HepG2 (cell line): ENCODE measurements at regions not wholly inside any gene's neighbourhood (a gene's known extent, or its start where the extent isn't known, plus 50 kb on each side); places are given as distances from the start of the nearest gene placed in this dataset.

Source experiments
- ATAC-seq: fragments of 200-7000 bp; cut with Tn5 transposase; 3 replicates; pipeline ENCODE4 v1.9.1; 2020; ENCODE audit warnings: mild to moderate bottlenecking, moderate library complexity
- BruUV-seq: library from RNA; stranded (reverse); fragments of 400-500 nt; replicated peaks from 2 replicates; lab custom pipeline; 2021; lab: Mats Ljungman, UMichigan
- CTCF ChIA-PET: fragments of 300-600 bp; formaldehyde crosslinking; extraction: SDS; loops from one replicate; lab custom pipeline; 2021; ENCODE audit warnings: low total read pairs, inconsistent platforms, low intra/inter-chr PET ratio; lab: Yijun Ruan, JAX
- POLR2A ChIA-PET: fragments of 350-600 bp; sonication (Branson Sonifier 250); formaldehyde crosslinking; loops from one replicate; lab custom pipeline; 2020; ENCODE audit warnings: antibody characterized with exemption, inconsistent platforms; lab: Yijun Ruan, JAX
- DNase-seq: peaks from one replicate; pipeline ENCODE4 v3.0.0-alpha.2; 2015; ENCODE audit warnings: low spot score
- FAIRE-seq: peaks from 3 replicates; lab custom pipeline; 2011; peaks lifted over from hg19 to GRCh38; lab: Jason Lieb, UNC
- H2AFZ ChIP-seq: one replicate; pipeline ENCODE4 v1.6.1; 2011; ENCODE audit warnings: low read length, inconsistent platforms
- H3K27ac ChIP-seq: fragments of 300-600 bp; 3 replicates; pipeline ENCODE4 v1.8.0; 2011; ENCODE audit warnings: mixed run types, mild to moderate bottlenecking, mixed read lengths, low read length, inconsistent platforms; ENCODE audit not compliant: insufficient read depth; ENCODE audit errors: extremely low read length
- H3K27me3 ChIP-seq, 2 experiments: fragments of 200-600 bp in 1 of 2; 2 replicates in 1 of 2; 3 replicates in 1 of 2; pipeline versions ENCODE4 v1.6.0 to v1.8.0; 2011; ENCODE audit warnings: low read length in 2 of 2, mild to moderate bottlenecking in 2 of 2, moderate library complexity in 2 of 2, inconsistent platforms in 1 of 2; ENCODE audit not compliant: insufficient read depth in 2 of 2, control insufficient read depth in 1 of 2
- H3K36me3 ChIP-seq, 2 experiments: fragments of 200-600 bp in 1 of 2; replicated peaks in 1 of 2; 2 replicates in 1 of 2; 3 replicates in 1 of 2; pipeline versions ENCODE4 v1.5.1 to v1.8.0; 2011; ENCODE audit warnings: low read length in 2 of 2, inconsistent platforms in 1 of 2; ENCODE audit not compliant: insufficient read depth in 2 of 2, control insufficient read depth in 1 of 2
- H3K4me1 ChIP-seq: 2 replicates; pipeline ENCODE4 v1.5.1; 2012; ENCODE audit warnings: low read length, inconsistent platforms; ENCODE audit not compliant: insufficient read depth
- H3K4me2 ChIP-seq: 2 replicates; pipeline ENCODE4 v1.6.0; 2011; ENCODE audit warnings: low read depth, low read length, inconsistent platforms
- H3K4me3 ChIP-seq, 3 experiments: fragments of 200-600 bp in 1 of 3; sonication (generic), shearing (Covaris generic) in 1 of 3; replicated peaks in 1 of 3; 2 replicates each; pipeline ENCODE4 v1.5.1; 2011 to 2016; ENCODE audit warnings: low read length in 3 of 3, inconsistent platforms in 2 of 3, low read depth in 2 of 3, mild to moderate bottlenecking in 2 of 3, control low read depth in 1 of 3, mixed read lengths in 1 of 3; ENCODE audit not compliant: insufficient read depth in 1 of 3
- H3K79me2 ChIP-seq: one replicate; pipeline ENCODE4 v1.6.1; 2011; ENCODE audit warnings: low read length, inconsistent platforms; ENCODE audit not compliant: insufficient read depth
- H3K9ac ChIP-seq: 2 replicates; pipeline ENCODE4 v1.6.0; 2011; ENCODE audit warnings: mild to moderate bottlenecking, low read depth, low read length, inconsistent platforms; ENCODE audit not compliant: insufficient read depth
- H3K9me3 ChIP-seq: 2 replicates; pipeline ENCODE4 v1.5.1; 2012; ENCODE audit warnings: mild to moderate bottlenecking, low read length
- H4K20me1 ChIP-seq: 2 replicates; pipeline ENCODE4 v1.6.0; 2011; ENCODE audit warnings: inconsistent platforms, mild to moderate bottlenecking, low read length, moderate library complexity; ENCODE audit not compliant: insufficient read depth
- CCAR2 ChIP-seq: fragments of 200-400 bp; formaldehyde crosslinking; optimal IDR thresholded peaks from 2 replicates; pipeline ENCODE3; 2018; ENCODE audit warnings: low read depth, mild to moderate bottlenecking, low read length, moderate library complexity
- ELF1 ChIP-seq: sonication (generic); formaldehyde crosslinking; IDR thresholded peaks from 2 replicates; pipeline ENCODE4 v1.4.0; 2020; ENCODE audit warnings: missing genetic modification reagents
- ERF ChIP-seq: IDR thresholded peaks from 2 replicates; pipeline ENCODE4 v1.6.1; 2018; ENCODE audit warnings: missing biosample characterization, missing genetic modification reagents
- HMG20B ChIP-seq: conservative IDR thresholded peaks from 2 replicates; pipeline ENCODE4 v1.6.1; 2016; ENCODE audit warnings: missing genetic modification reagents, missing compliant biosample characterization
- MEIS2 ChIP-seq: sonication (generic); formaldehyde crosslinking; IDR thresholded peaks from 2 replicates; pipeline ENCODE4 v1.9.0; 2021; ENCODE audit warnings: mild to moderate bottlenecking, missing genetic modification reagents
- NFKBIZ ChIP-seq: IDR thresholded peaks from 2 replicates; pipeline ENCODE4 v1.6.1; 2018; ENCODE audit warnings: missing genetic modification reagents, missing compliant biosample characterization
- PAX8 ChIP-seq: sonication (generic); formaldehyde crosslinking; IDR thresholded peaks from 2 replicates; pipeline ENCODE4 v1.8.0; 2022; ENCODE audit warnings: mild to moderate bottlenecking, missing genetic modification reagents, borderline replicate concordance
- PHF20 ChIP-seq: sonication (generic); formaldehyde crosslinking; IDR thresholded peaks from 2 replicates; pipeline ENCODE4 v1.5.0; 2020; ENCODE audit warnings: mild to moderate bottlenecking, missing genetic modification reagents
- PHF8 ChIP-seq: sonication (generic); formaldehyde crosslinking; IDR thresholded peaks from 2 replicates; pipeline ENCODE4 v1.5.0; 2020; ENCODE audit warnings: missing genetic modification reagents
- ZNF343 ChIP-seq: sonication (generic); formaldehyde crosslinking; IDR thresholded peaks from 2 replicates; pipeline ENCODE4 v1.4.0; 2020; ENCODE audit warnings: mild to moderate bottlenecking, missing genetic modification reagents
- ZNF557 ChIP-seq: sonication (generic); formaldehyde crosslinking; IDR thresholded peaks from 2 replicates; pipeline ENCODE4 v1.4.0; 2020; ENCODE audit warnings: missing genetic modification reagents
- ZNF749 ChIP-seq: sonication (generic); formaldehyde crosslinking; IDR thresholded peaks from 2 replicates; pipeline ENCODE4 v1.8.0; 2022; ENCODE audit warnings: mild to moderate bottlenecking, missing genetic modification reagents, moderate library complexity, borderline replicate concordance
- ZSCAN25 ChIP-seq: sonication (generic); formaldehyde crosslinking; IDR thresholded peaks from 2 replicates; pipeline ENCODE4 v1.8.0; 2022; ENCODE audit warnings: mild to moderate bottlenecking, missing genetic modification reagents
- WGBS: methylation state at CpG from one replicate; pipeline ENCODE4 v1.1.6; 2017; ENCODE audit warnings: low lambda C conversion rate; 5-methylcytosine and 5-hydroxymethylcytosine counted together
- in situ Hi-C: cut with HindIII; loops from 2 replicates; pipeline ENCODE4 v1.10.0; 2017; ENCODE audit warnings: low pct_unique_long_range_greater_than_20kb; ENCODE audit not compliant: extremely low pct_ligation_motif_present
- intact Hi-C: fragments of 100-400 bp; cut with micrococcal nuclease; formaldehyde crosslinking; loops from one replicate; pipeline ENCODE4 v1.10.0; 2022; ENCODE audit not compliant: unreplicated experiment
- TF ChIP-seq, protein P1 (sequence below): sonication (generic); formaldehyde crosslinking; IDR thresholded peaks from 2 replicates; pipeline ENCODE4 v1.9.0; 2021; ENCODE audit warnings: missing genetic modification reagents, borderline replicate concordance
- TF ChIP-seq, protein P2 (sequence below): sonication (generic); formaldehyde crosslinking; IDR thresholded peaks from 2 replicates; pipeline ENCODE4 v1.4.0; 2020; ENCODE audit warnings: low read depth, mild to moderate bottlenecking, missing genetic modification reagents
- TF ChIP-seq, protein P3 (sequence below), 2 experiments: sonication (generic) in 1 of 2; formaldehyde crosslinking in 1 of 2; IDR thresholded peaks; 2 replicates each; pipeline versions ENCODE4 v1.5.1 to v1.6.1; 2011 to 2020; ENCODE audit warnings: borderline replicate concordance in 1 of 2, low read depth in 1 of 2, low read length in 1 of 2, mild to moderate bottlenecking in 1 of 2, missing genetic modification reagents in 1 of 2, moderate library complexity in 1 of 2

DNA sequence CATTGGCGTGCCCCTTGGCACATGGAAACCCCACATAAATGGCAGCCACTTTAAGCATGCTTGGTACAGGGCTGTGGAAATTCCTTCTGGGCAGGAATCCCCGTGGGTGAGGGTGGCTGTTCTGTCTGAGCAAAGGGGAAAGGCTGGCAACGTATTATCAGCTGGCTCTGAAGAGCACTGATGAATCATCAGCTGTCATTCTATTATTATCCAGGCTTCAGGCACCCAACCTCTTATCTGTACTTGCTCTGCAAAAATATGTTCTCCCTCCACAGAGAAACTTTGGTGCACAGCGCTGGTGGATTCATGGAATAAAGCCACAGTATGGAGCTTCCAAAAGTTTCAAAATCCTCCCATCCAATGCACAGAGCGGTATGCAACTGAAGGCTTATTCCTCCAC, 167.1 kb downstream of the TBX5 start:
- Histone ChIP-seq H3K27ac (no peak overlapping the region), H2AFZ (no peak overlapping the region), H3K4me3 (no peak overlapping the region), H3K36me3 (no peaks in the 10 kb centered on the region), H3K79me2 (no peaks in the 10 kb centered on the region), H3K4me1 (no peaks in the 10 kb centered on the region), H3K9ac (no peak overlapping the region), H3K27me3 (no peaks in the 10 kb centered on the region), H3K9me3 (no peaks in the 10 kb centered on the region), H4K20me1 (no peaks in the 10 kb centered on the region), H3K4me2 (no peak overlapping the region)
- CTCF ChIA-PET = no interaction called here
- ATAC-seq (no peak), DNase-seq (no peak), FAIRE-seq (no peak)
- BruUV-seq = no TSS peak
- in situ Hi-C loops = no loop called here
- POLR2A ChIA-PET = no interaction called here
- TF ChIP-seq ELF1 (no peak), MEIS2 (CRISPR knock-in tag) (no peak), NFKBIZ (no peak), ZNF749 (CRISPR knock-in tag) (no peak), ERF (CRISPR knock-in tag) (no peak), PHF20 (CRISPR knock-in tag) (no peak), PHF8 (CRISPR knock-in tag) (no peak), CCAR2 (no peak), PAX8 (CRISPR knock-in tag) (no peak), HMG20B (no peak)
- WGBS = 38% methylated on average over 5 of the region's 5 CpGs
- intact Hi-C loops = no loop called here

DNA sequence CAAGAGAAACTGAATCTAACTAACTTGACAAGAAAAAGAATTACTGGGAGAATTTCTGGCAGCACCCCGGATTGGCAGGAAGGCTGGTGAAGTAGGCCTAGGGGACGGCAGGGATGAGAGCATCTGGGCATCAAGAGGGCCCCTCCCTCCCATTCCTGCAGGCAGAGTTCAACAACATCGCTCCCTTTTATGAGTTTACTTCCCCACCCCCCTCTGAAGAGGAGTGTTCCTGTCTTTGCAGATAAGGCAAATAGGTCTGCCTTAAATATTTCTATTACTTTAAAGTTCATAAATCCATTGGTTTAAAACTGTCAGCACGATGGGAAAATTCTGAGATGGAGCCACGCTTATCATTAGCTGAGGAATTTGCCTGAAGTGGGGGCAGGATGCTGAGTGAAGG, 168.7 kb downstream of the TBX5 start:
- no peak overlapping the region for H3K4me2 ChIP-seq
- no peaks in the 10 kb centered on the region for H4K20me1 ChIP-seq
- no peak overlapping the region for H3K4me3 ChIP-seq
- no peaks in the 10 kb centered on the region for H3K4me1 ChIP-seq
- DNase-seq = no peak
- ChIA-PET CTCF (no interaction called here), POLR2A (no interaction called here)
- intact Hi-C loops = no loop called here
- H3K27ac ChIP-seq = no peak overlapping the region
- BruUV-seq = no TSS peak
- no peaks in the 10 kb centered on the region for H3K36me3 ChIP-seq
- H3K9ac ChIP-seq = no peak overlapping the region
- no peaks in the 10 kb centered on the region for H3K9me3 ChIP-seq
- H2AFZ ChIP-seq = no peak overlapping the region
- 13% methylated on average over 5 of the region's 5 CpGs for WGBS
- no peak for FAIRE-seq
- no peak for ATAC-seq
- H3K79me2 ChIP-seq = no peaks in the 10 kb centered on the region
- no peaks in the 10 kb centered on the region for H3K27me3 ChIP-seq
- in situ Hi-C loops = no loop called here
- TF ChIP-seq ZNF557 (no peak), ZSCAN25 (CRISPR knock-in tag) (no peak), ZNF343 (CRISPR knock-in tag) (no peak)
- TF ChIP-seq, protein P1, sequence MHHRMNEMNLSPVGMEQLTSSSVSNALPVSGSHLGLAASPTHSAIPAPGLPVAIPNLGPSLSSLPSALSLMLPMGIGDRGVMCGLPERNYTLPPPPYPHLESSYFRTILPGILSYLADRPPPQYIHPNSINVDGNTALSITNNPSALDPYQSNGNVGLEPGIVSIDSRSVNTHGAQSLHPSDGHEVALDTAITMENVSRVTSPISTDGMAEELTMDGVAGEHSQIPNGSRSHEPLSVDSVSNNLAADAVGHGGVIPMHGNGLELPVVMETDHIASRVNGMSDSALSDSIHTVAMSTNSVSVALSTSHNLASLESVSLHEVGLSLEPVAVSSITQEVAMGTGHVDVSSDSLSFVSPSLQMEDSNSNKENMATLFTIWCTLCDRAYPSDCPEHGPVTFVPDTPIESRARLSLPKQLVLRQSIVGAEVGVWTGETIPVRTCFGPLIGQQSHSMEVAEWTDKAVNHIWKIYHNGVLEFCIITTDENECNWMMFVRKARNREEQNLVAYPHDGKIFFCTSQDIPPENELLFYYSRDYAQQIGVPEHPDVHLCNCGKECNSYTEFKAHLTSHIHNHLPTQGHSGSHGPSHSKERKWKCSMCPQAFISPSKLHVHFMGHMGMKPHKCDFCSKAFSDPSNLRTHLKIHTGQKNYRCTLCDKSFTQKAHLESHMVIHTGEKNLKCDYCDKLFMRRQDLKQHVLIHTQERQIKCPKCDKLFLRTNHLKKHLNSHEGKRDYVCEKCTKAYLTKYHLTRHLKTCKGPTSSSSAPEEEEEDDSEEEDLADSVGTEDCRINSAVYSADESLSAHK (CRISPR knock-in tag) = no peak
- TF ChIP-seq, protein P2, sequence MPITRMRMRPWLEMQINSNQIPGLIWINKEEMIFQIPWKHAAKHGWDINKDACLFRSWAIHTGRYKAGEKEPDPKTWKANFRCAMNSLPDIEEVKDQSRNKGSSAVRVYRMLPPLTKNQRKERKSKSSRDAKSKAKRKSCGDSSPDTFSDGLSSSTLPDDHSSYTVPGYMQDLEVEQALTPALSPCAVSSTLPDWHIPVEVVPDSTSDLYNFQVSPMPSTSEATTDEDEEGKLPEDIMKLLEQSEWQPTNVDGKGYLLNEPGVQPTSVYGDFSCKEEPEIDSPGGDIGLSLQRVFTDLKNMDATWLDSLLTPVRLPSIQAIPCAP (CRISPR knock-in tag) = no peak
- TF ChIP-seq, protein P3, sequence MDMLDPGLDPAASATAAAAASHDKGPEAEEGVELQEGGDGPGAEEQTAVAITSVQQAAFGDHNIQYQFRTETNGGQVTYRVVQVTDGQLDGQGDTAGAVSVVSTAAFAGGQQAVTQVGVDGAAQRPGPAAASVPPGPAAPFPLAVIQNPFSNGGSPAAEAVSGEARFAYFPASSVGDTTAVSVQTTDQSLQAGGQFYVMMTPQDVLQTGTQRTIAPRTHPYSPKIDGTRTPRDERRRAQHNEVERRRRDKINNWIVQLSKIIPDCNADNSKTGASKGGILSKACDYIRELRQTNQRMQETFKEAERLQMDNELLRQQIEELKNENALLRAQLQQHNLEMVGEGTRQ (IDR thresholded peaks at IDR 0.05; ENCODE audit: low read depth, low read length) = no peak
- TF ChIP-seq, protein P3 (CRISPR knock-in tag; IDR thresholded peaks at IDR 0.05; ENCODE audit: borderline replicate concordance) = no peak
